KBM-7 (cell line): ENCODE measurements at regions not wholly inside any gene's neighbourhood (a gene's known extent, or its start where the extent isn't known, plus 50 kb on each side); places are given as distances from the start of the nearest gene placed in this dataset.
A peak's percentile ranks its signal among the peaks of the same experiment; 100 is the strongest.
"Not testable (repeated sequence)": the region's sequence is repeated elsewhere in the genome, so short reads cannot be mapped to it uniquely, and the experiment has no call there.

Experiments used
- DNase-seq: peaks from one replicate; pipeline ENCODE4 v3.0.0-alpha.2; 2015
- in situ Hi-C: fragments of 300-500 bp; cut with MboI; formaldehyde crosslinking; loops from 2 replicates; pipeline ENCODE4 v1.14.3; 2020; ENCODE audit warnings: low sequenced_read_pairs, low pct_unique_long_range_greater_than_20kb, mixed read lengths

DNA sequence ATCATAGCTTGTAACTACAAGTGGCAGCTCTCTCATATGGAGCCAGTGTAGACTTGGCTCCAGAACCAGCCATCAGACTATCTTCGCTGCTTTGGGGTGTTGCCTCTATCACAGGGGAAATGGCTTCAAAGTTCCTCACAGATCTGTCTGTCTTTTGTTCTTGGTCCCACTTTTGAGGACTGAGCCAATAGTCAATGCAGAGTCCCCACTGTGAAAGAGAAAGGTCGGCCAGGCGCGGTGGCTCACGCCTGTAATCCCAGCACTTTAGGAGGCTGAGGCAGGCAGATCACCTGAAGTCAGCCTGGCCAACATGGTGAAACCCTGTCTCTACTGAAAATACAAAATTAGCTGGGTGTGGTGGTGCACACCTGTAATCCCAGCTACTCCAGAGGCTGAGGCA lies 86.9 kb upstream of the FZD7 start:
- DNase-seq, in situ Hi-C loops: not testable (repeated sequence)

DNA sequence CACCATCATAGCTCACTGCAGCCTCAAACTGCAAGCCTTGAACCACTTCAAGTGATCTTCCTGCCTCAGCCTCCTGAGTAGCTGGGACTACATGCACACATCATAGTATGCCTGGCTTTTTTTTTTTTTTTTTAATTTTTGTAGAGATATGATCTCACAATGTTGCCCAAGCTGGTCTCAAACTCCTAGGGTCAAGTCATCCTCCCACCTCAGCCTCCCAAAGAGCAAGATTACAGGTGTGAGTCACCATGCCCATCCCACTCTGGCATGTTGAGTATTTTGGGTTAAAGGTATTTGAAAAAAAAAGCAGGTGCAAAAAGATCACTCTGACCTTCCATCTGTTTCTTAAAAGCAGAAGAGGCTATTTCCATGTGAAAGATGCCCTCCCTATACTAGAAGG lies 86.4 kb upstream of the FZD7 start:
- no peak for DNase-seq
- in situ Hi-C loops: no loop called here

DNA sequence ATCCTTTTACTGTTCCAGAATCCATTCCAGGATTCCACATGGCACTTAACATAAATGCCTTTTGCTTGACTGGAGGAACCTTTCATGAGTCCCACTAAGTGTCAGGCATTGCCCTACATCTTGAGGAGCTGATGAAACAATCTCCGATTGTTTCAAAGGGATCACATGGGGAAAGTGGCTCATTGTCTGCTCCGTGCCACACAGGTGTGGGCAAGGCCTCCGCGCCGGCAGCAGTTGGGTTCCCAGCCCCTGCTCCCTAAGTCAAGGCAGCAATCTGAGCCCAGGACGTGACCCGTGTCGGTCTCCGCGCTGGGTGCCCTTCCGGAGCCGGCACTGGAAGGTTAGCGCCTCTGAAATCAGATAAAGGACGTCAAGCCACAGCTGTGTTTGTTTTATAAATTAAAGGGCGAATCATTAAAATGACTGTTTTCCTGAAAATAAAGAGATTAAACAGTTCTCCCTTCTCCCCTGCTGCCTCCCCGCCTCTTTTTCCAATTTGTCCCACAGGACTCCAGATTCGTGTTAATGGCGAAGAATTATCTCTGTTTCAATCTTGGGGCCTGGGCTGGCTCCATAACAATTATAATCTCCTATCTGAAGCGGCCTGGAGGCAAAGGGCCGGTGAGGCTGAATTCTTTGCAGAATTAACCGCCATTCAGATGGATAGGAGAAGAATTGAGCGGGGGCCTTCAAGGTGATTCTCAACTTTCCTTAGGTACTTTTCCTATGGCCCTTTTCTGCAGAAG lies 84.3 kb upstream of the FZD7 start:
- DNase-seq: no peak
- in situ Hi-C loops: no loop called here

DNA sequence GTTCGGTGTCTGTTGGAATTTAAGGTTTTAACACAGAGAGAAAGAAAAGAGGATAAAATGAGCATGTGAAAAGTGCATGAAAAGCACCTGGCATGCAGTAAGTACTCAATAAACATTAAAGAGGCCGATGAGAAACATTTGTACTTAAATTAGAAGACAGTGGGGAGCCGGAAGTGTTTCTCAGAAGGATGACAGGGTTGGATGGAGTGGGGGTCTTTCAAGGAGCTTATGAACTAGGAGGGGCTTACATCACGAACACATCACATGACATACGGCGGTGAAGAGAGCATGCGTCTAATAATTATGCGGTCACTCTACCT lies 83.8 kb upstream of the FZD7 start:
- no peak for DNase-seq
- in situ Hi-C loops: no loop called here

DNA sequence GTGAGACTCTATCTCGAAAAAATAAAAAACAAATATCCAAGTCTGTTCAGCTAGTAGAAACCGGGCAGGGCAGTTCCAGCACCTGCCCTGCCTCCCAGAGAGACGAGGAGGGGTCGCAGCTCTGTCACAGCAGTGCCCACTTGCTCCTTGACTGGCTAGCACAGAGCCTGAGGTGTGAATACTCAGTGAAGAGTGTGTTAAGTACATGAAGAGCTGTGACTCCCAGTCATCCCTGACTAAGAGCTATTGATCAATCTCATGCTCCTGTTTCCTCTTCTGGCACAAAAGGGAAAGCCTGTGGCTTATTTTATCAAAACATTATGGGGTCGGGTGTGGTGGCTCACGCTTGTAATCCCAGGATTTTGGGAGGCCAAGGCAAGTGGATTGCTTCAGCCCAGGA lies 83.0 kb upstream of the FZD7 start:
- in situ Hi-C loops: no loop called here
- no peak for DNase-seq

DNA sequence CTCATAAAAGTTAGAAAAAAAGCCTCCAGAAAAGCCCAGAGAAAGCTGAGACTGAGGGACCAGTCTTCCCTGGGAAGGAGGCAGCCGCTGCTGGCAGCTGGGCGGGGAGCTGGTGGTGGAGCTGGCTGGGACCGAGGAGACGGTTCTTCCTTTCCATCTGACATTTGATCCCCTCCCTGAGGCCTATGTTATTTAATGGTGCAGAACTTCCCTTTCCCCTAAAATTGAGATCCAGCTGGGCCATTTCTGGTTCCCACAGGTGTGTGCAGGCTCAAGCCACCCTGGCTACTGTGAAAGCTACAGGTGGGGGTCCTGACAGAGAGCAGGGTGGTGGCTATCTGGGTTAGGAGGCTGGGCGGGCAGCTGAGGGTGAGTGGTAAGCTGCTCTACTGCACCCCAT lies 81.5 kb upstream of the FZD7 start:
- in situ Hi-C loops: no loop called here
- peak; percentile 34 for DNase-seq

DNA sequence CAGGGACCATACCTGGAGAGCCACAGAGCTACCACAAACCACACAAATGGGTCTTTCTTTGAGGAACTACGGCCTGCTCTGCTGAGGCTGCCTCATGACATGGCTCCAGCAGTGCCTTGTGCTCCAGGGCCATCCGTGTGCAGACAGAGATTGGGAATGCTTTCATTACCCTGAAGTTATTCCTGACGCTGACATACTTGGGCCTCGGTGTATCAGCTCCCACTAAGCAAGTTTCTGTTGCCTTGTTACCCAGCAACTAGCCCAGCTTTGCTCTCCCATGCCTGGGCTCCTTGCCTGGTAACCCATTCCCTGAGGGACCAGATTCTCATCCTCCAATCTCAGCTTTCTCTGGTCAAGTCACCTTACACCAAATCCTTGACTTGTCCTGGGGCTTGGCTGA lies 80.3 kb upstream of the FZD7 start:
- DNase-seq: no peak
- in situ Hi-C loops: no loop called here

DNA sequence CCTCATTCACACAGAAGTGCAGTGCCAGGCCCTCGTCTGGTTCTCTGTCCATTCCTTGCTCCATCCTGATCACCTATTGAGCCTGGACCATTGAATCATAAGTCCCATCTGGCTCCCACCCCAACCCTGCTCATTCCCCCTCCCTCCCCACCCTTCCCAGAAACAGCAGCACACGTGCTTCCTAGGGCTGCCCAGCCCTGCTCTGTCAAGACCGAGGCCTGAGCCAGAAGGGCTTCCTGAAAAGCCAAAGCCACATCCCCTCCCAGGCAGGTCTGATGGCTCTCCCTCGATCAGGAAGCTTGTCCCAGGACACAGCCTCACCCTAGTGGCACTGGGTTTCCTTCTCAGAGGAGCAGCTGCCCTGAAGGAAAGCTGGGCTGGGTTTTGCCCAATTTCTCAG lies 79.8 kb upstream of the FZD7 start:
- in situ Hi-C loops: no loop called here
- DNase-seq: no peak

DNA sequence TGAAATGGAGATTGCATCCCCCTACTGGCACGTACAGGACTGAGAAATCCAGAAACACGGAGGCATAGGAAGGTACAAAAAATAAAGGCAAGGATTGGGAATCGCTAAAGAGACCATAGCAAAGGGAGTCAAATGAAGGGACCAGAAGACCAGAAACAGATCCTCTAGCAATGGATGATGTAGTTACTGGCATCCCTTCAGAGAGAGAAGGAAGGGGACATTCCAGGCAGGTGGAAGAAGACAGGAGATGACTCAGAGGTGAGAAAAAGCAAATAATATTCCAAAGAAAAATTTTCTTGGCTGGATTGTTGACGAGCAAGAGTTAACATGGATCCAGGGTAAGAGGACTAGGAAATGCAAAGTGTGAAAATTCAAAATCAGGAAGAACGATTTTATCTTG lies 78.4 kb upstream of the FZD7 start:
- no peak for DNase-seq
- in situ Hi-C loops: no loop called here

DNA sequence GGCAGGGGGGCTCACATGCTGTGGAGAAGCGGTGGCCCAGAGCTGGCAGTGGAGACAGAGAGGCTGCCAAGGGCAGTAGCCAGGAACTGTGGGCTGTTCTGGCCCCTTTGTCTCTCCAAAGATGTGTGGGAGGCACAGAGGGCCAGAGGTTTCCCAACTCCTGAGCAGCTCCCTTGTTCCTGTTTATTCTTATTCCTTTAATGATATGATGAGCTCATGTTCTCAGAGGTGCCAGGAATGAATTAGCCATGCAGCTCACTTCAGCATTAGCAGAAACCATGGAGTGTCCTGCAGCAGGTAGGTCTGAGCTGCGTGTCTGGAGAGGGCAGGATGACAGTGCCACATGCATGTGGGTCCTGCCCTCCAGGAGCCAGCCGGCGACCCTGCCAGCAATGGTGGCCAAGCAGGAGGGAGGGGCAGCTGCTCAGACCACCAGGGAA lies 77.9 kb upstream of the FZD7 start:
- in situ Hi-C loops: no loop called here
- peak; percentile 25 for DNase-seq

DNA sequence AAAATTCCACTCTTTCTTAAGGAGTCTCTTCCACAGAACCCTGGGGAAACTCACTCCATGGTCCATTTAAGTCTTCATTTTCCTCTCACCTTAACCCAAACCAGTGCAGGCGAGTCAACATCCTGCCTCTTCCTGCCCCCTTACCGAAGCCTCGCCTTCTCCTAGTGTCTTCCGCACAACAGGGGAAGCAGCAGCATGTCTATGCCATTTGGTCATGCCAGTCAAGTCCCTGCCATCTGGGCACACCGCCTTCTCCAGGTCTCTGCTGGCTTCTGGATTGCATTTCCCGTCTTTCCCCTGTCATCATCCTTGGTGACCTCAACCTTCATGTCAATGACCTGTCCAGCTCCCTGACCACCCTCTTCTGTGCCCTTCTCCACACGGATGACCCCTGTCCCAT lies 77.3 kb upstream of the FZD7 start:
- DNase-seq: no peak
- in situ Hi-C loops: no loop called here

DNA sequence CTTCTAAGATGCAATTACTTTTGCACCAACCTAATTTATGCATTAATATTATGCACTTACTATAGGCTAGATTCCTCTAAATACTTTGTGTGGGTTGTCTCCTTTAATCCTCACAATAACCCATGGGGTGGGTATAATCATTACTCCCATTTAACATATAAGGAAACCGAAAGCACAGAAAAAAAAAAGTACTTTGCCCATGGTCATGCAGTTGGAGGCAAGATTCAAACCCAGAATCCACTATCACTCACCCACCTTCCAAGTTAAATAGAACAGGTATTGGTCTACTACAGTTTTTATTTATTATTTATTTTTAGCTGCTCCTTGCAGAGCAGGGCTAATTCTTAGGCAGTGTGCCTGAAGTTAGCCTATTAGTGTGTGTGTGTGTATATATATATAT lies 76.6 kb upstream of the FZD7 start:
- DNase-seq: no peak
- in situ Hi-C loops: no loop called here

DNA sequence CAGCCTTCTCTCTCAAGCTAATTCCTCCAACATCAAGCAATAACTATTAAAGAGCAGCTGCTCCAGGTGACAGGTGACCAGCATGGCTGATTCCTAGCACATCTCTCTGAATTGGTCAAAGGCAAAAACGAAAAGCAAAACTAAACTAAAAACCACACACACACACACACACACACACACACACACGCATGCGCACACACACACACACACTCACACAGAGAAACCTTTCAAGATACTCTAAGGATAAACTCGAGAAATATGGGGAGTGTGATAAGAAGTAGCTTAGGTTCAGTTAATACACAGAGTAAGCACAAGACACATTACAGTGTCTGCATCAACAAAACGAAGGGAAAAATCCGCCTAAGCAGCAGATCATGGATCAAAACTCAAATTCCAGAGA lies 74.5 kb upstream of the FZD7 start:
- DNase-seq: no peak
- in situ Hi-C loops: no loop called here

DNA sequence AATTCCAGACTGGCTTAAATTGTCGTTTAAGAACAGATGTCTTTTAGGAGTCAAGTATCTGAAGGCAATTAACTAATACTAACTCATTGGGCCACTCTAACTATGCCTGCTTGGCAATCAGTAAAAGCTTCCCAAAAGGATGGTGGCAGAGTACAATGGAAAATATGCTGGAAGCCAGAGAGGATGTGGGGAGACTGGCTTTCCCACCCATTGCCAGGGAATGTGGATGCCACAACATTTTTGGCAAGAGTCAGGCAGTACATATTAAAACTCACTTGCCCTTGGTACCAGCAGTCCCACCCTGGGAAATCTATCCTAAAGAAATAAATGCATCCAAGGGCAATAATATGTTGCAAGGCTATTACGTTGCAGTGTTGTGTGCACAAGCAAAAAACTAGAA lies 74.0 kb upstream of the FZD7 start:
- no peak for DNase-seq
- in situ Hi-C loops: no loop called here

DNA sequence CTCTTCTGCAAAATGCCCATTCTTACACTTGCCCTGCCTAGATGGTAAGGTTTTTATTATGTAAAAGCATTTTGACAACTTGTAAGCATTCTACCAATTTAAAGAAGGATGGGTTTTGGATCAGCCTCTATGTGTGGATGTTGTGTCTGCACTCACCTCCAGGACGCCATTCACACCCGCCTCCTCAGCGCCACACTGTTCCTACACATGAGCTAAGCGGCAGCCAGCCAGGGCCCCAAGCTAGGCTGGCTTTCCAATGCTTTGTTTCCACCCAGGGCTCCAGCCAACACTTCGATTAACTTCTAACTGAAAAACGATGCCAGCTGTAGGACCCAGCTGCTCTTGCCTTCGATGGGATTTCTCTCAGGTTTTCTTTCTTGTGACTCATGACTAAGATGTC lies 73.3 kb upstream of the FZD7 start:
- in situ Hi-C loops: no loop called here
- DNase-seq: no peak

DNA sequence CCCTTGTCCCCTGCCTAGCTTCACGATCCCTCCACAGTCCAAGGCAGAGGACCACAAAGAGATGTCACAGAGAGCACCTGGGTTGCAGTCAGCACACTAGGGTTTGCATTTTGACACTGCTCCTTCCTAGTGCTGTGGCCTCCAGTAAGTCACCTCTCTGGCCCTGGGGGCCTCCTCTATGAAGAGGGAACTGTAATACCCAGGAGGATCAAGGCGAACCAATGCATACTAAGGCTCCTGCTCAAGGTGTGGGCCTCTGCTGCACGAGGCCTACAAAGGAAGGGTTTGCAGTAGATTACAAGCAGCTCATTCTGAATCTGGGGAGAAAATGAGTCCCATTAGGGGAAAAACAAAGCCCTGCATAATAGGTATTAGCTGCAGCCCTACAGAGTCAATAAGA lies 72.3 kb upstream of the FZD7 start:
- no peak for DNase-seq
- in situ Hi-C loops: no loop called here

DNA sequence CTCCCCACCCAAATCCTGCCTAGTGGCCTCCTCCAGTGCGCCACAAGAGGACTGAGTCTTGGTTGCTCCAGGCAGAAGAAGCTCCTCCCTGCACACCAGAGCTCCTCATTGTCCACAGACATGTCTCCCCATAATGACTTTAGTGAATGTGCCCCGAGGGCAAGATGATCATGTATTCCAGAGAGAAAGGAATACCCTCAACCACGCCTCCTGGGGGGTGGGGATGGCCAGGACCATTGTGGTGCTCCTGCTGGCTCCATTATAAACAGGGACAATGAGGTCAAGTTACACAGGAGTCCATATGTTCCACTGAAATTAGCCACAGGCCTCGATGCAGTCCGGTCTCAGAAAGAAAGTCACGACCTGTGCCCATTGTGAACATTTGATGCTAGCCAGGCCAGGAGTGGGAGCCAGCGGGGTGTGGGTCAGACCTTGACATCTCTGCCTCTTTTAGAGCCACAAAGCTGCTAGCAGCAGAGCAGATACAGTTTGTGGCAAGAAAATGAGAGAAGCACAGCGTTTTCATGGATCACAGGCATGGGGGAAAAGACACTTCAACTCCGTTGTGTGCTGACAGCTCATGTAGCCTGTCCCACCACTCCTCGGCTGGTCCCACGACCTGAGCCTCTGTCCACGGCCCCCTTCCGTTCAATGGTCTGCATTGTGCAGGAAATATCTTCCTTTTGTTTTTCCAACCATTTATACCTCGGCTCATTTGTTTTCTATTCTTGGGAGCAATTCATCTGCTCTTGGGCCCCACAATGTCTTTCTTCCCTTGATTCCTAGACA lies 70.7 kb upstream of the FZD7 start:
- in situ Hi-C loops: no loop called here
- DNase-seq: no peak

DNA sequence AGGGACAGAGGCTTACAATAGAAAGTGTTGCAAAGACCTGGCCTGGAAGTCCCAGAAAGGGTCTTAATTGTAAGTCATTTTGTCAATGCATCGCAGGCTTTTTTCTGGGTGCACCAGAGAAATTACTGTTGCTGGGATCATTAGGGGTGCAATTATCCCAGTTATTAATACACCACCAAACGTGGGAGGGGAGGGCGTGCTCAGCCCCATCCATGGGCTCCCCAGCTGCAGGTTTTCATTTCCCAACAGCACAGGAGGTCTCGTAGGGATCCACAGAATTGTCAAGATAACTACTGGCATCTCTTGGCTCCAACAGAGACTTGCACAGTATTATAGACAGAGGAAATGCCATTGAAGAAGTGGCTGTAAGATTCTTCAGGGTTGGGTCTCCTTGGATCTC lies 69.6 kb upstream of the FZD7 start:
- in situ Hi-C loops: no loop called here
- no peak for DNase-seq

DNA sequence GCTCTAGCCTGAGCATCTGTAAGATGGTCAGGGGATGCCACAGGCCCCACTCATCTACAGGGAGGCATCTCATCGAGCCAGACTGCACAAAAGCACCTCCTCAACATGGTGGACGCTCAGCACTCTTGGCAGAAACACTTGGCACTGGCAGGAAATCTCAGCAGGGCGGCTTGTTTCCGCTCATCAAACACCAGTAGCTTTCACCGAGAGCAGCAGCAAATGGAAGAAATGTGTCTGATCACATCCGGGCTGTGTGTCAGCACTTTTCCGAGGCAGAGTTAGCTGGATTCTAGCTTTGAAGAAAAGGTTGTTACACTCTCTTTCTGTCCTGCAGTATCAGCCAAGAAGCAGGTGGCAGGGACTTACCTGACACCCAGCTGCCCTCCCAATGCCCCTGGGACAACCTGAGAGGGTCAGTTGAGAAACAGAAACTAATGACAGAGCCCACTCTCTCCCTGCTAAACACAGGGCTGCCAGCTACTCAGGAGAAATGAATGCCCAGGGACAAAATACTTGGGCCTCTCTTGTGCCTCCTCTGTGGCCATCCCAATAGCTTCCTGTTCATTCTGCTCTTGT lies 68.9 kb upstream of the FZD7 start:
- in situ Hi-C loops: no loop called here
- peak; percentile 45 for DNase-seq

DNA sequence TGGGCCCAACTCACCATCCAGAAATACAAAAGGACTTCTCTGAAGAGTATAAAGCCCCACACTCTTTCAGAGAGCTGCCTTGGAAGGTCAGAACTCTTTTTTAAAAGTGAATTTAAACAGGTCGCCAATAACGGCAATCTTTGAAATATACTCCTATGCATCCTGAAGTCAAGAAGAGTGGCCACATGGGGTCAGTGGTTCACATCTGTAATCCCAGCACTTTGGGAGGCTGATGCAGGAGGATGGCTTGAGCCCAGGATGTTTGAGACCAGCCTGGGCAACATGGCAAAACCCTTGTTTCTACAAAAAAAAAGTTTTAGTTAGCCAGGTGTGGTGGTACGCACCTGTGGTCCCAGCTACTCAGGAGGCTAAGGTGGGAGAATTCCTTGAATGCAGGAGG lies 68.1 kb upstream of the FZD7 start:
- in situ Hi-C loops: no loop called here
- DNase-seq: no peak
